Rectal smooth muscle tissue (tissue), 1 donor: ENCODE measurements at regions not wholly inside any gene's neighbourhood (a gene's known extent, or its start where the extent isn't known, plus 50 kb on each side); places are given as distances from the start of the nearest gene placed in this dataset.
A peak's percentile ranks its signal among the peaks of the same experiment; 100 is the strongest.

Experiments
- H3K27ac ChIP-seq: one replicate; pipeline ENCODE4 v1.7.0; 2013; ENCODE audit warnings: low read depth, low read length, inconsistent platforms
- H3K27me3 ChIP-seq: one replicate; pipeline ENCODE4 v1.7.0; 2013; ENCODE audit warnings: low read length; ENCODE audit not compliant: control insufficient read depth, insufficient read depth
- H3K36me3 ChIP-seq: one replicate; pipeline ENCODE4 v1.7.0; 2013; ENCODE audit warnings: low read length; ENCODE audit not compliant: control insufficient read depth, insufficient read depth
- H3K4me1 ChIP-seq: one replicate; pipeline ENCODE4 v1.7.0; 2013; ENCODE audit warnings: low read length; ENCODE audit not compliant: control insufficient read depth, insufficient read depth
- H3K4me3 ChIP-seq: one replicate; pipeline ENCODE4 v1.7.0; 2013; ENCODE audit warnings: low read length
- H3K9ac ChIP-seq: one replicate; pipeline ENCODE4 v1.7.0; 2013; ENCODE audit warnings: low read length

DNA sequence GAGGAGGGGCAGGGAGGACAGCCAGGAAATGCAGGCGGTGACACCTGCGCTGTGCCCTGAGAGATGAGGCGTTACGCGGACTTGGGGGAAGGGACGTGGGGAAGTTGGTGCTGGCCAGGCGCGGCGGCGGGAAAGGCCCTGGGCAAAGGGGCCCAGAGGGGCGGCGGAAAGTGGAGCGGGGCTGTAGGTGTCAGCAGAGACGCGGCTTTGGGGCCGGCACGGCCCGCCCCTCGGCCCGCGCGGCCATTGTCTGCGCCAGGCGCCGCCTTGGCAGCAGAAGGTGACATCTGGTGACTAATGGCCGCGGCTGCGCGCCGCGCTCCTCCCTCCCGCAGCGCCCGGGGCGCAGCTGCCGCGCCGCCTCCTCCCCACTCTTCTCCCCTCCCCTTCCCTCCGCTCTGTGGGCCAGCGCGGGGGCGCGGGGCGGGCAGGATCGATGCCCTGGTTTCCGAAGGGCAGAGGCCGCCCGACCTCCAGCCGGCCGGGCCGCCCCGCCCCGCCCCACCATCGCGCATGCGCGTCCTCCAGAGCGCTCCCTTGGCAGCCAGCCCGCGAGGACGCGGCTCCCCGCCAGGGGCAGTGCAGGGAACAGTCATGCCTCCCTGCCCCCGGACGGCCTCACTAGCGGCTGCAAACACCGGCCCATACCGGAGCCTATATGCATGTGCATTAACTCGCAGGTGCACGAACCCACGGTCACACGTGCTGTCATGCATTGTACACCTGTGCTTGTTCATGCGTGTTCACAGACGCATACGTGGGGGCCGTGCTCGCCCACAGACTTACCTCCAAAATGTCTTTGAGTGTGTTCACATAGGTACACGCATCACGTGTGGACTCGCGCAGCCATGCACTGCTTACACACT, 269.6 kb downstream of the RPS24 start:
- peak overlapping the region; percentile 84 for H3K27ac ChIP-seq
- peak overlapping the region; percentile 91 for H3K9ac ChIP-seq
- H3K4me3 ChIP-seq: peak overlapping the region; percentile 85
- no peaks in the 10 kb centered on the region for H3K27me3 ChIP-seq
- no peaks in the 10 kb centered on the region for H3K36me3 ChIP-seq
- peaks cover 23% of the 10 kb centered on the region for H3K4me1 ChIP-seq

DNA sequence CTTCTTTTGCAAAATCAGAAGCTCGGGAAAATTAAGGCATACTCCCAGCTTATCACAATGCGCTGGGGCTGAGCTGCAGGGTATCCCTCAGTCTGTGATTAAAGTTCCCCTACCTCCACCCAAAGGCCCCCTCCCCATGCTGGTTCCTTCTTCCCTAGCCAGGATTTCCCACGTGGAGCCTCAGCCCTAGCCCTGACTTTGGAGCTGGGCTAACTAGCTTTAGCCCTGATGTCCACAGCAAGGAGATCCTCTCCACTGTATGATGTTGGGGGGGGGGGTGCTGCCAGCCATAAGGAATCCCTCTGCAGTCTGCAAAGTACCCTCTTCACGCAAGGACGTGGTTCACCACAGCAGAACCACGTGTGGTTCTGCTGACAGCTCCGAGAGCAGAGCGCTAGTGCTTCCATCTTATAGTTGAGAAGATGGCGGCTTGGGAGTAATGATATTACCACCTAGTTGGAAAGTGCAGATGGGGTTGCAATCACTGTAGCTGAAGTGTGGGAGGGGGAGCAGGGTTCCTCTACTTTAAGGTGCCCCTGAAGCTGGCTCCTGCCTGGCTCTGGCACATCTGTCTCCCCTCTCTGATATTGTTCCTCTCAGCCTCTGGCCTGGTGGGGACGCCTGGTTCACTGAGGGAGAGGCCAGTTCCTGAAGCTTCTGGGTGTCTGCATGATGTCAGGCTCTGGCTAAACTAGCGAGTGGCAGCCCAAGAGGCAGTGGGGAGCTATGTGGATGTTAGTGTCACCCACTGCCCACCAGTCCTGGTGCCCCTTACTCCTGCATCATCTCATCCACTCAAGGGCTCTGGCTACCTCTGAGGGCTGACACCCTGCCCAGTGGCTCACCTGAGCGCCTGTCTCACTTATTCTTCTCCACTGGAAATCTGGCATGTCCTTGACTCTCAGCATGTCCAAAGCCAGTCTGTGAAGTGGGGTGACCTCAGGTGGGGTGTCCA, 270.7 kb downstream of the RPS24 start:
- no peak overlapping the region for H3K9ac ChIP-seq
- no peaks in the 10 kb centered on the region for H3K36me3 ChIP-seq
- peak overlapping the region; percentile 84 for H3K27ac ChIP-seq
- no peaks in the 10 kb centered on the region for H3K27me3 ChIP-seq
- H3K4me3 ChIP-seq: no peak overlapping the region
- H3K4me1 ChIP-seq: peaks cover 23% of the 10 kb centered on the region

DNA sequence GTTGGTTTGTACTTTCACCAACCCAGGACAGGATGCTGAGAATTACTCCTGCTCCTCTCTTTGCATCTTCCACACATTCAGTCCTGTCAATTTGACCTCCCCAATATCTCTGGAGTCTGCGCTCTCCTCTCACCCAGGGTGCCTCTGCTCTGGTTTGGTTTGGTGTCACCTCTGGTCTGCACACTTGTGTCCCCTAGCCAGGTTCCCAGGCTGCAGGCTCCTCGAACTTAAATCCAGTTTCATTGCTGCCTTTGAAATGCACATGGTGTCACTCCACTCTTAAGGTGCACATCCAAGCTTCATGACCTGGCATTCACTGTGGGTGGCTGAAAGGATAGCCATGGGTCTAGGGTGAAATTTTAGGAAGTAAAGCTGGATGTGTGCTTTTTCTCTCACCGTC, 271.6 kb downstream of the RPS24 start:
- Histone ChIP-seq H3K4me3 (no peak overlapping the region), H3K27me3 (no peaks in the 10 kb centered on the region), H3K9ac (no peak overlapping the region), H3K36me3 (no peaks in the 10 kb centered on the region), H3K4me1 (peaks cover 20% of the 10 kb centered on the region), H3K27ac (no peak overlapping the region)

DNA sequence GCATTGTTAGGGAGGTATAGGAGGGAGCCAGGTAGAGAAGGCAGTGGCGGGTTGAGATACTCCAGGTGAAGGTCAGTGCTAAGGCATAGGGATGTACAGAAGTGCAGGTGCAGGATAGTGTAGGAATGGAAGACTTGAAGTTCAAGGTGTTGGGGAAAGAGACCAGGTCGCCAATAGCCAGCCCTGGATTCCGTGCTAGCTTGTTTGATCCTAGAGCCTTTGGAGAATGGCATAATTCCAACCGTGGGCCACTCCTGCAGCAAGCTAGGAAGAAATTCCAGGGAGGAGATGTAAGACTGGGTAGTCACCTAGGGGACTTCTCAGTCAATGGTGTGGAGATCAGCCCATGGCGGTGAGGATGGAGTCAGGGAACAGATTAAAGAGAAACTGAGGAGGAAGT, 272.7 kb downstream of the RPS24 start:
- Histone ChIP-seq H3K36me3 (no peaks in the 10 kb centered on the region), H3K27ac (peak overlapping the region; percentile 3), H3K4me1 (peaks cover 20% of the 10 kb centered on the region), H3K27me3 (no peaks in the 10 kb centered on the region), H3K4me3 (no peak overlapping the region), H3K9ac (no peak overlapping the region)

DNA sequence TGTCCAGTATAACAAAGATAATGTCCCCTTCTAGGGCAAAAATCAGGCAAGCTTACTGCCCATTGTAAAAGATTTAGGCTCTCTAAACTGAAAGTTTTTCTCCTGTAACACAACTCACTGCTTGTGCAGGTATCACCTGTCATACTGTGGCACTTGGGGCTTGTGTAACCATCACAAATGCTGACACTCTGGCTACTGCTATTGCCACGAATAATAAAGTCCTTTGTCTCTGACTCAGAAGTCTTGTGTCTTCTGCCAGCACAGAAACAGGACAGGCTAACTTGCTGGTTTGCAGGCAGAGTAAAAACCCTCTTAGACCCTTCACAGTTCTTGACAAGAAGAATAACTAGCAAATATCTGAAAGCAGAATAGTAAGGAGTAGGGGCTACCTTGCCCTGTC, 273.9 kb downstream of the RPS24 start:
- no peaks in the 10 kb centered on the region for H3K27me3 ChIP-seq
- H3K9ac ChIP-seq: no peak overlapping the region
- H3K4me3 ChIP-seq: no peak overlapping the region
- no peak overlapping the region for H3K27ac ChIP-seq
- H3K36me3 ChIP-seq: no peaks in the 10 kb centered on the region
- H3K4me1 ChIP-seq: peaks cover 23% of the 10 kb centered on the region

DNA sequence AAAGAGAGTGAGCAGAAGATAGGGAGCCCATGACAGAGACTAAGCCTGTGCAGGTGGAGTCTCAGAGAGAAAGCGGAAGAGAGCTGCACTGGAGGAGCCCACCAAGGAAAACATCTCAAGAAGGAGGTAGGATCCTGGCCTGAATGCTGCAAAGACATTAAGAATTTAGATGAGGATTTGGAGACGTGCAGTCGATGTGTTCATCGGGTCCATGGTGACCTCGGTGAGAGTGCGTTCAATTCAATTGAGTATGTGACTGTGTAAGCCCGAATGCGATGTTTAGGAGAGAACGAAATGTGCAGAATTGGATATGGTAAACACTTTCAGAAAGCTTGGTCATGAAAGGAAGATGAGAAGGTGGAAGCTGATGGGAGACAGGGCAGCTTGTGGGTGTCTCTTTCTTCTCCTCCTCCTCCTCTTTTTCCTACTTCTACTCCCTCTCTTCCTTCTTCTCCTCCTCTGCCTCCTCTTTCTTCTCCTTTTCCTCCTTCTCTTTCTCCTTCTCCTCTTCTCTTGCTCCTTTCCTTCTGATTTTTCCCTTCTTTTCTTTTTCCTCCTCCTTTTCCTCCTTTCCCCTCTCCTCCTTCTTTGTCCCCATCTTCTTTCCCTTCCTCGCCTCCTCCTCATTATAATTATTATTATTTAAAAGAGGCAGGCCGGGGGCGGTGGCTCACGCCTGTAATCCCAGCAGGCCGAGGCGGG, 276.0 kb downstream of the RPS24 start:
- no peak overlapping the region for H3K9ac ChIP-seq
- H3K27ac ChIP-seq: no peak overlapping the region
- H3K36me3 ChIP-seq: no peaks in the 10 kb centered on the region
- peaks cover 30% of the 10 kb centered on the region for H3K4me1 ChIP-seq
- H3K4me3 ChIP-seq: no peak overlapping the region
- H3K27me3 ChIP-seq: no peaks in the 10 kb centered on the region

DNA sequence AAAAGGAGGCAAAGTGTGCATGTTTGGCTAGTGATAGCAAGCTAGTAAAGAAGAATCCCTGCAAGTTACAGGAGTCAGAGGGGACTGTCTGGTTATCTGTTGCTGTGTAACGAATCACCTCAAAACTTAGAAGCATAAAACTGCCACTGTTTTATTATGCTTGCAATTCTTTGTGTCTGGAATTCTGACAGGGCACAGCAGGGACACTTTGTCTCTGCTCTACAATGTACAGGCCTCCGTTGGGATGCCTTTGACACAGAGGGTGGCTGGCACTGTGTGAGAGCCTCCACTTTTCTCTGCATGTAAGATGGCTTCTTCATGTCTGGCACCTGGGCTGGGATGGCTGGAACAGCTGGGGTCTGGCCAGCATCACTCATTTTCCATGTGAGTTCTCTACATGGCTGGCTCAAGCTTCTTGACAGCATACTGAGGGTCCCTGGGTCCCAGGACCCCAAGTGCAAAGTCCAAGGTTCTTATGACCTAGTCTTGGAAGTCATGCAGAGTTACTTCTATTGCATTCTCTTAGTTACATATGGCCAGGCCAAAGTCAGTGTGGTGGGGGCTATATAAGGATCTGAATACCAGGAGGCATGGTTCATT, 276.9 kb downstream of the RPS24 start:
- H3K4me3 ChIP-seq: no peak overlapping the region
- no peak overlapping the region for H3K9ac ChIP-seq
- no peaks in the 10 kb centered on the region for H3K27me3 ChIP-seq
- H3K4me1 ChIP-seq: peaks cover 28% of the 10 kb centered on the region
- H3K27ac ChIP-seq: peak overlapping the region; percentile 55
- no peaks in the 10 kb centered on the region for H3K36me3 ChIP-seq

DNA sequence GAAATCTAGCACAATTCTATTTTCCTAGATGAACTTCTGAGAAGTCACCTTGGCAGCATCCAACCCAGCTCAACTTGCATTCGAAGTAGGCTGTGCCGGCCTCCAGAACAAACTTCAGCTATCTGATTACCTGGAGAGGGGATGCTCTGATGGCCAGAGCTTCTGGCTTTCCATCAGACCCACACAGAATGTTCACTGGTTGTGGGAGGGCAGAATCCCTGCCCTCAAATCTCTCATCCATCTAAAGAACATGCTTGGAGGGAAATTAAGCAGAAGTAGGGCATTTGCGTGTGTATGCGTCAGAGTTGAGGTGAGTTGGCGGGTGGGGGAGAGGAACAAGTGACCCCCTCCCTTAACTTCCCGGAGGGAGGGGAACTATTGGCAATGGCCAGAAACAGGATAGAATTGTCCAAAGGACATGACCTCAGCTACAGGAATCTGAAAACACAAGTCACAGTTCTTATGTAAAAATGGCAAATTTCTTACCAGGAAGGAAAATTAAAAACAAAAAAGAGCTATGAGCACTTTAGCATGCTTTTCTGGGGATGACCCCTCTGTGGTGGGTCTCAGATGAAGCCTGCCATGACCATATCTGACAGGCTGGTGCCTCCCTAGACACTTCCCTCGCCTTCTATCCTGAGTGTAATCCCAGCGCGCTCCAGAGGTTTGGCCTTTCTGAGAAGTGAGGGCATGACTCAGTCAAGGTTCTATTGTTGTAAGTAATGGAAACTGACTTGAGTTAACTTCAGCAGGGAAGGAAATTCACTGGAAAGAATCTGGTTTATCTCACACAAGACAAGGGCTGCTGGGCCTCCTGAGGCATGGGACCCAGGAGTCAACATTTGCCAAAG, 278.8 kb downstream of the RPS24 start:
- peaks cover 34% of the 10 kb centered on the region for H3K4me1 ChIP-seq

DNA sequence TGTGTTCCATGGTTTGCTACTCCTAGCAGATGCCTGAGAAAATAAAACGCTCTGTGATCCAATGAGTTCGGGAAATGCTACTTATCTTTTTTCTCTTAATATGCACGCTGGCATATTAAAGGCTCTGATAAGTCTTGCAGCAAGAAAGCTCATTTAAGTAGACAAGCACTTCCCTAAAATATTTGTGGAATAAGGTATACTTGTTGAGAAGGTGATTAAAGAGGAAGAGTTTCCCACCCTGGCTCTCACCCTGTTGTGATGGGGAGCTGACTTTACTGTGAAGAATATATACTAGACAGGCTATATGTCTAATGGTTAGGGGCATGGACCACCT, 279.4 kb downstream of the RPS24 start:
- H3K27ac ChIP-seq: peak overlapping the region; percentile 94
- H3K4me1 ChIP-seq: peaks cover 38% of the 10 kb centered on the region

More for the DNA sequence above, 278.8 kb downstream of the RPS24 start:
- no peaks in the 10 kb centered on the region for H3K36me3 ChIP-seq
- no peaks in the 10 kb centered on the region for H3K27me3 ChIP-seq
- no peak overlapping the region for H3K4me3 ChIP-seq
- no peak overlapping the region for H3K9ac ChIP-seq
- H3K27ac ChIP-seq: peak overlapping the region; percentile 94

DNA sequence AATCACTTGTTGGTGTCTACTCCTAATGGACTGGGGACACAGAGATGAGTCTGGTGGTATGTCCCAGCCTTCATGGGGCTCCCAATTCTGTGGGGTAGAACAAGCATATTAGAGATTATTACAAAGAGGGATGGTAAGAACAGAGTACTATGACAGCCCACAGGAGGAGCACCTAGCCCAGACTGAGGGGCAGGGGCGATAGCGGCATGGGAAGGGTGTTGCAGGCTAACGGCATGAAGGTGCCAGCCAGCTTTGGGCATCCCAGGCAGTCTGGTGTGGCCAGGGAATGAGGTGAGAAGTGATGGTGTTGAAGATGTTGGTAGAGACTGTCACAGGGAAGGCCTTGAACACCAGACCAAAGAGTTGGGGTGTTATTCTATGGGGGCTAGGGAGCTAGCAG, 280.0 kb downstream of the RPS24 start:
- Histone ChIP-seq H3K27ac (peak overlapping the region; percentile 94), H3K27me3 (no peaks in the 10 kb centered on the region), H3K4me1 (peaks cover 41% of the 10 kb centered on the region), H3K9ac (no peak overlapping the region), H3K4me3 (no peak overlapping the region), H3K36me3 (no peaks in the 10 kb centered on the region)

More for the DNA sequence above, 279.4 kb downstream of the RPS24 start:
- no peak overlapping the region for H3K9ac ChIP-seq
- no peak overlapping the region for H3K4me3 ChIP-seq
- no peaks in the 10 kb centered on the region for H3K36me3 ChIP-seq
- no peaks in the 10 kb centered on the region for H3K27me3 ChIP-seq

DNA sequence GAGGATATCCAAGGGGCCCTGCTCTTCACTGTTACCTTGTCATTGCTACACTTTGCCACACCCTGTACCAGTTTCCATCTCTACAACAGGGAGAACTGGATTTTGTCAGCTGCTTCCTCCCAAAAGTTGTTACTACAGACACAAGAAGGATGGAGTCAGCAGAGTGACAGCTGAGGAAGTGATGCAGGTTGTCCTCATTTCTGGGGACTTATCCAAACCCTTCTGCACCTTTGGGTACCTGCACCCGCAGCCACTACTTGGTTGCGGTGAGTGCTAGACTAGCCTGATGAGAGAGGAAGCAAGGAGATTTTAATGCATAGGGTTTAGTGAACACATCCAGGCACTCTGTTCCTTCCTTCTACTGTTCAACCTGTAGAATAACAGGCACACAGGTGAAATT, 281.0 kb downstream of the RPS24 start:
- H3K4me3 ChIP-seq: no peak overlapping the region
- no peaks in the 10 kb centered on the region for H3K36me3 ChIP-seq
- no peak overlapping the region for H3K9ac ChIP-seq
- H3K27me3 ChIP-seq: no peaks in the 10 kb centered on the region
- H3K4me1 ChIP-seq: peaks cover 41% of the 10 kb centered on the region
- H3K27ac ChIP-seq: no peak overlapping the region
